Activated CD4-positive, alpha-beta T cell treated with anti-CD3 and anti-CD28 coated beads for 36 hours (primary cell): ENCODE measurements at regions not wholly inside any gene's neighbourhood (a gene's known extent, or its start where the extent isn't known, plus 50 kb on each side); places are given as distances from the start of the nearest gene placed in this dataset.
"Not testable (repeated sequence)": the region's sequence is repeated elsewhere in the genome, so short reads cannot be mapped to it uniquely, and the experiment has no call there.

Experiments used
- ATAC-seq: fragments of 200-7000 bp; cut with Tn5 transposase; one replicate; pipeline ENCODE4 v1.10.0; 2021; ENCODE audit warnings: mild to moderate bottlenecking, moderate library complexity
- CTCF ChIA-PET: fragments of 350-600 bp; sonication (Branson Sonifier 250); formaldehyde crosslinking; loops from one replicate; lab custom pipeline; 2021; ENCODE audit warnings: antibody characterized with exemption; lab: Charles Lee
- POLR2A ChIA-PET: fragments of 350-600 bp; sonication (Branson Sonifier 250); formaldehyde crosslinking; loops from one replicate; lab custom pipeline; 2021; ENCODE audit warnings: antibody characterized with exemption, inconsistent platforms; lab: Charles Lee
- DNase-seq: peaks from one replicate; pipeline ENCODE4 v3.0.0-alpha.2; 2020
- H3K27ac Mint-ChIP-seq: one replicate; pipeline ENCODE4 v1.8.0; 2021; ENCODE audit warnings: mixed read lengths
- H3K27me3 Mint-ChIP-seq: one replicate; pipeline ENCODE4 v1.8.0; 2021; ENCODE audit warnings: mixed read lengths
- H3K36me3 Mint-ChIP-seq: one replicate; pipeline ENCODE4 v1.8.0; 2021; ENCODE audit warnings: low read depth, mixed read lengths
- H3K4me1 Mint-ChIP-seq: one replicate; pipeline ENCODE4 v1.8.0; 2021; ENCODE audit warnings: mixed read lengths
- H3K4me3 Mint-ChIP-seq: one replicate; pipeline ENCODE4 v1.8.0; 2021; ENCODE audit warnings: mild to moderate bottlenecking, moderate library complexity, mixed read lengths
- H3K9me3 Mint-ChIP-seq: one replicate; pipeline ENCODE4 v1.8.0; 2021; ENCODE audit warnings: low read depth, mixed read lengths
- intact Hi-C, 2 experiments: fragments of 100-400 bp; cut with DNase I in 1 of 2; cut with micrococcal nuclease in 1 of 2; formaldehyde crosslinking; loops; one replicate each; pipeline versions ENCODE4 v1.14.2 to v1.15.1; 2022 to 2024; cut with DNase I, micrococcal nuclease

- H3K36me3 Mint-ChIP-seq, H3K27me3 Mint-ChIP-seq, H3K4me3 Mint-ChIP-seq, H3K27ac Mint-ChIP-seq, intact Hi-C loops, CTCF ChIA-PET, DNase-seq, H3K4me1 Mint-ChIP-seq, POLR2A ChIA-PET, H3K9me3 Mint-ChIP-seq, ATAC-seq: not testable (repeated sequence)
These were observed 116.0 kb upstream of the PGR start for GRCh38 chr11:101245635-101246034.

- POLR2A ChIA-PET, intact Hi-C loops, H3K4me3 Mint-ChIP-seq, ATAC-seq, H3K27me3 Mint-ChIP-seq, H3K36me3 Mint-ChIP-seq, CTCF ChIA-PET, H3K4me1 Mint-ChIP-seq, H3K27ac Mint-ChIP-seq, DNase-seq, H3K9me3 Mint-ChIP-seq: not testable (repeated sequence)
These were observed 115.5 kb upstream of the PGR start for GRCh38 chr11:101245081-101245480.

GRCh38 chr11:101241160-101241795 is 111.7 kb upstream of the PGR start:
- H3K36me3 Mint-ChIP-seq, result no peaks in the 10 kb centered on the region
- no peaks in the 10 kb centered on the region for H3K27me3 Mint-ChIP-seq
- ChIA-PET POLR2A (no interaction called here), CTCF (no interaction called here)
- intact Hi-C loops, result no loop called here
- no peaks in the 10 kb centered on the region for H3K4me1 Mint-ChIP-seq
- no peak overlapping the region for H3K27ac Mint-ChIP-seq
- DNase-seq (no peak), ATAC-seq (no peak)
- H3K4me3 Mint-ChIP-seq, result no peak overlapping the region
- H3K9me3 Mint-ChIP-seq, result peaks cover 5% of the 10 kb centered on the region

- H3K9me3 Mint-ChIP-seq, result peaks cover 23% of the 10 kb centered on the region
- POLR2A ChIA-PET, result interaction anchor here (0.6 kb wide), 1 partner anchor 881 kb away, joined by 3 read pairs; no protein-coding TSS in a partner anchor
- H3K27me3 Mint-ChIP-seq, intact Hi-C loops, H3K27ac Mint-ChIP-seq, H3K4me3 Mint-ChIP-seq, ATAC-seq, CTCF ChIA-PET, H3K36me3 Mint-ChIP-seq, H3K4me1 Mint-ChIP-seq, DNase-seq: not testable (repeated sequence)
These were observed 101.7 kb upstream of the PGR start for GRCh38 chr11:101231207-101231834.

DNA sequence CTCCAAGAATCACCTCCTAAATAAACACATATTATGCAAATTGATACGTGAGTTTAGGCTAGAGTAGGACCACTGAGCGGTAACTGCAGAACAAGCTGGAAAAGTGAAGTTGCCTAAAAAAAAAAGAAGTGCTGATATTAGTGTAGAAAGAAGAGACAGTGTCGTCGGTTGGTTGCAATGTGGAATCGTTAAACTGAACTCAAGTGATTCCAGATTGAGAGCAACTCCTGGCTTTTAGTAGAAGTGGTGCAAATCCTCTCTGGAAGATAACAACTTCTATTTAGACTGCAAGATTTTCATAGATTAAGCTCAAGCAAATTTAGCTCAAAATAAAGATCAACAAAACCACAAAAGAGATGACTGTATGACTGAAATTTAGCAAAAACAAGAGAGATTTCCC is 97.0 kb upstream of the PGR start:
- H3K27me3 Mint-ChIP-seq, result no peaks in the 10 kb centered on the region
- H3K4me1 Mint-ChIP-seq, result no peaks in the 10 kb centered on the region
- intact Hi-C loops, result no loop called here
- ChIA-PET POLR2A (no interaction called here), CTCF (interaction anchor here (0.7 kb wide), 1 partner anchor 105 kb away, joined by 5 read pairs; no protein-coding TSS in a partner anchor)
- H3K27ac Mint-ChIP-seq, result no peak overlapping the region
- no peak overlapping the region for H3K4me3 Mint-ChIP-seq
- no peaks in the 10 kb centered on the region for H3K36me3 Mint-ChIP-seq
- ATAC-seq (no peak), DNase-seq (no peak)
- H3K9me3 Mint-ChIP-seq, result peaks cover 26% of the 10 kb centered on the region

- intact Hi-C loops, result no loop called here
- H3K36me3 Mint-ChIP-seq, result no peaks in the 10 kb centered on the region
- no peaks in the 10 kb centered on the region for H3K4me1 Mint-ChIP-seq
- H3K9me3 Mint-ChIP-seq, result peaks cover 25% of the 10 kb centered on the region
- H3K4me3 Mint-ChIP-seq, result no peak overlapping the region
- no peaks in the 10 kb centered on the region for H3K27me3 Mint-ChIP-seq
- H3K27ac Mint-ChIP-seq, result no peak overlapping the region
- POLR2A ChIA-PET, result no interaction called here
- CTCF ChIA-PET, result no interaction called here
- DNase-seq, result no peak
- no peak for ATAC-seq
These were observed 94.6 kb upstream of the PGR start for GRCh38 chr11:101224221-101224620.

- H3K27ac Mint-ChIP-seq, DNase-seq, POLR2A ChIA-PET, CTCF ChIA-PET, H3K27me3 Mint-ChIP-seq, H3K4me1 Mint-ChIP-seq, ATAC-seq, H3K4me3 Mint-ChIP-seq, H3K36me3 Mint-ChIP-seq, intact Hi-C loops: not testable (repeated sequence)
- peaks cover 30% of the 10 kb centered on the region for H3K9me3 Mint-ChIP-seq
These were observed 88.5 kb upstream of the PGR start for GRCh38 chr11:101218091-101218490.

- H3K9me3 Mint-ChIP-seq, result peaks cover 35% of the 10 kb centered on the region
- intact Hi-C loops, ATAC-seq, H3K27ac Mint-ChIP-seq, H3K36me3 Mint-ChIP-seq, DNase-seq, POLR2A ChIA-PET, CTCF ChIA-PET, H3K4me3 Mint-ChIP-seq, H3K4me1 Mint-ChIP-seq, H3K27me3 Mint-ChIP-seq: not testable (repeated sequence)
These were observed 86.5 kb upstream of the PGR start for GRCh38 chr11:101216091-101216490.

DNA sequence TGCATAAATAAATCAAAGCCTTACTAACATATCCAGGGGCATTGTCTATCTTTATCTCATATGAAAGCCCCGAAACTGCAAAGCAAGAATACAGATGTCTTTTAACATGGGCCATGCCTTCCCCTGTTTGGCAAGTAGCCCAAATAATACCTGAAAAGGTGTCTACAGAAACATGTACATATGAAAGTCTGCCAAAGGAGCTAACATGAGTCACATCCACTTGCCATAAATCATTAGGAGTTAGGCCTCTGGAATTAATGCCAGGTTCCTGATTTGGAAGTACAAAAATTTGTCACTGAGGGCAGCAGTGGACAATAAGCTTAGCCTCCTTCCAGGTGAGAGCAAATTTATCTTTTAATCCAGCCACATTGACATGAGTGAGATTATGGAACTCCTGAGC is 85.5 kb upstream of the PGR start:
- intact Hi-C loops, result no loop called here
- POLR2A ChIA-PET, result no interaction called here
- Mint-ChIP-seq H3K36me3 (no peaks in the 10 kb centered on the region), H3K4me1 (no peaks in the 10 kb centered on the region), H3K27me3 (no peaks in the 10 kb centered on the region), H3K9me3 (peaks cover 35% of the 10 kb centered on the region), H3K4me3 (no peak overlapping the region), H3K27ac (no peak overlapping the region)
- ATAC-seq (no peak), DNase-seq (no peak)
- CTCF ChIA-PET, result no interaction called here

DNA sequence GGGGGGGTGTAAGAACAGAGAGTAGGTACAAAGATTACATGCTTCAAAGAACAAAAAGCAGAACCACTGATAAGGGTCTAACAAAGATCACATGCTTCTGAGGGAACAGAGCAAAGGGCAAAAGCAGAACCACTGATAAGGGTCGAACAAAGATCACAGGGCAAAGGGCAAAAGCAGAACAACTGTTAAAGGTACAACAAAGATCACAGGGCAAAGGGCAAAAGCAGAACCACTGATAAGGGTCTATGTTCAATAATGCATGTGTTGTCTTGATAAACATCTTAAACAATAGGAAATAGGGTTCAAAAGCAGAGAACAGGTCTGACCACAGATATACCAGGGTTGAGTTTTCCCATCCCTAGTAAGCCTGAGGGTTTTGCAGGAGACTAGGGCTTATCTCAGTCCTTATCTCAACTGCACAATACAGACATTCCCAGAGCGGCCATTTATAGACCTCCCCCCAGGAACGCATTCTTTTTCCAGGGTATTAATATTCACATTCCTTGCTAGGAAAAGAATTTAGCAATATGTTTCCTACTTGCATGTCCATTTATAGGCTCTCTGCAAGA is 81.9 kb upstream of the PGR start:
- ChIA-PET POLR2A (no interaction called here), CTCF (no interaction called here)
- H3K27ac Mint-ChIP-seq, result no peak overlapping the region
- H3K4me3 Mint-ChIP-seq, result no peak overlapping the region
- intact Hi-C loops, result no loop called here
- no peaks in the 10 kb centered on the region for H3K36me3 Mint-ChIP-seq
- DNase-seq (no peak), ATAC-seq (no peak)
- H3K27me3 Mint-ChIP-seq, result no peaks in the 10 kb centered on the region
- H3K9me3 Mint-ChIP-seq, result peaks cover 35% of the 10 kb centered on the region
- no peaks in the 10 kb centered on the region for H3K4me1 Mint-ChIP-seq

- H3K4me3 Mint-ChIP-seq, result no peak overlapping the region
- peaks cover 10% of the 10 kb centered on the region for H3K9me3 Mint-ChIP-seq
- ChIA-PET CTCF (no interaction called here), POLR2A (no interaction called here)
- no peaks in the 10 kb centered on the region for H3K27me3 Mint-ChIP-seq
- no peaks in the 10 kb centered on the region for H3K4me1 Mint-ChIP-seq
- H3K27ac Mint-ChIP-seq, result no peak overlapping the region
- DNase-seq (no peak), ATAC-seq (no peak)
- intact Hi-C loops, result no loop called here
- H3K36me3 Mint-ChIP-seq, result no peaks in the 10 kb centered on the region
These were observed 73.0 kb upstream of the PGR start for GRCh38 chr11:101202614-101203013.

DNA sequence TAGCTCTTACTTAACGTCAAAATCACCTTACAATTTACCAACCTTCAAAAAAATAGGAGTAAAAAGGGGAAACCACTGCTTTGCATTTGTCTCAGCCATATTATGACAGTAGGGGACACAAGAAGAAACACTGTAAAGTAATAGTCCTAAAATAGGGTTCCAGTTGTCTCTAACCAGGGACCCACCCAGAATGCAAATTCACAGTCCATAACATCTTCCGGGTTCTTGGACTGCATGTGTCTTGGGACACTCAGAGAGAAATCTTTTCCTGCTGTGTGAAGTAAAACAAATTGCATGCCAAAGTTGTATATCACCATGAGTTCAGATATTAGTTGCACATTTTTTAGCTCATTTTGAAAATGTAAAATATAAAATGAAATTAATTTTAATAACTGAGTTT is 69.8 kb upstream of the PGR start:
- no peak for DNase-seq
- CTCF ChIA-PET, result no interaction called here
- POLR2A ChIA-PET, result no interaction called here
- H3K27me3 Mint-ChIP-seq, result no peaks in the 10 kb centered on the region
- no peaks in the 10 kb centered on the region for H3K4me1 Mint-ChIP-seq
- H3K4me3 Mint-ChIP-seq, result no peak overlapping the region
- H3K27ac Mint-ChIP-seq, result no peak overlapping the region
- no peak for ATAC-seq
- peaks cover under 1% of the 10 kb centered on the region for H3K9me3 Mint-ChIP-seq
- no peaks in the 10 kb centered on the region for H3K36me3 Mint-ChIP-seq
- intact Hi-C loops, result no loop called here
